Common myeloid progenitor, CD34-positive (primary cell): ENCODE measurements at regions not wholly inside any gene's neighbourhood (a gene's known extent, or its start where the extent isn't known, plus 50 kb on each side); places are given as distances from the start of the nearest gene placed in this dataset.

Source experiments
- CTCF ChIA-PET: fragments of 350-600 bp; sonication (Branson Sonifier 250); formaldehyde crosslinking; loops from one replicate; lab custom pipeline; 2021; ENCODE audit warnings: antibody characterized with exemption; lab: Charles Lee
- POLR2A ChIA-PET: fragments of 350-600 bp; sonication (Branson Sonifier 250); formaldehyde crosslinking; loops from one replicate; lab custom pipeline; 2021; ENCODE audit warnings: antibody characterized with exemption; lab: Charles Lee
- DNase-seq, 3 donors: peaks; one replicate each; pipeline versions ENCODE4 v3.0.0 to v3.0.0-alpha.2; 2013
- H3K27ac ChIP-seq, 2 experiments: 1 replicate in 1 of 2; 2 replicates in 1 of 2; pipeline ENCODE4 v1.7.0; 2013; ENCODE audit warnings: inconsistent platforms in 2 of 2, low read length in 2 of 2, mild to moderate bottlenecking in 2 of 2, low read depth in 1 of 2, moderate library complexity in 1 of 2; ENCODE audit not compliant: severe bottlenecking in 2 of 2, insufficient read depth in 1 of 2, poor library complexity in 1 of 2
- H3K27me3 ChIP-seq, 5 experiments: replicated peaks in 2 of 5; 1 replicate in 3 of 5; 2 replicates in 2 of 5; pipeline versions ENCODE4 v1.6.1 to v1.7.0; 2013; ENCODE audit warnings: low read length in 4 of 5, mild to moderate bottlenecking in 2 of 5, moderate library complexity in 2 of 5, inconsistent platforms in 1 of 5; ENCODE audit not compliant: insufficient read depth in 5 of 5, control insufficient read depth in 4 of 5
- H3K36me3 ChIP-seq, 4 experiments: 1 replicate in 2 of 4; 2 replicates in 2 of 4; pipeline versions ENCODE4 v1.6.1 to v1.7.0; 2013; ENCODE audit warnings: low read length in 3 of 4, control low read depth in 1 of 4, mild to moderate bottlenecking in 1 of 4; ENCODE audit not compliant: control insufficient read depth in 4 of 4, insufficient read depth in 4 of 4
- H3K4me1 ChIP-seq, 4 experiments: 1 replicate in 3 of 4; 2 replicates in 1 of 4; pipeline versions ENCODE4 v1.6.1 to v1.7.1; 2013; ENCODE audit warnings: low read length in 3 of 4, mild to moderate bottlenecking in 3 of 4, control low read depth in 1 of 4, inconsistent platforms in 1 of 4, moderate library complexity in 1 of 4; ENCODE audit not compliant: control insufficient read depth in 4 of 4, insufficient read depth in 4 of 4; ENCODE audit errors: control extremely low read depth in 1 of 4
- H3K4me3 ChIP-seq, 7 experiments: 1 replicate in 4 of 7; 2 replicates in 3 of 7; pipeline versions ENCODE4 v1.5.1 to v1.7.0; 2013; ENCODE audit warnings: mild to moderate bottlenecking in 7 of 7, low read length in 6 of 7, moderate library complexity in 6 of 7, inconsistent platforms in 2 of 7, low read depth in 2 of 7, control low read depth in 1 of 7; ENCODE audit not compliant: insufficient read depth in 4 of 7, control insufficient read depth in 1 of 7; ENCODE audit errors: extremely low read depth in 1 of 7
- H3K9me3 ChIP-seq, 5 experiments: 1 replicate in 4 of 5; 2 replicates in 1 of 5; pipeline versions ENCODE4 v1.6.1 to v1.7.1; 2013; ENCODE audit warnings: low read length in 4 of 5, mild to moderate bottlenecking in 2 of 5, inconsistent platforms in 1 of 5, low read depth in 1 of 5, moderate library complexity in 1 of 5; ENCODE audit not compliant: control insufficient read depth in 4 of 5, insufficient read depth in 2 of 5; ENCODE audit errors: control extremely low read depth in 1 of 5
- WGBS: methylation state at CpG from one replicate; pipeline ENCODE4 v1.1.5; 2013; ENCODE audit not compliant: insufficient coverage; 5-methylcytosine and 5-hydroxymethylcytosine counted together

GRCh38 chr2:185241556-185241955, 497.0 kb upstream of the FSIP2 start:
- 87% methylated on average over 12 of the region's 13 CpGs for WGBS
- H3K9me3 ChIP-seq = peaks cover 0 to 2% (median 0%) of the 10 kb centered on the region in 5 experiments
- POLR2A ChIA-PET = no interaction called here
- no peak overlapping the region for H3K27ac ChIP-seq
- H3K4me3 ChIP-seq = no peak overlapping the region
- H3K27me3 ChIP-seq = no peaks in the 10 kb centered on the region
- H3K4me1 ChIP-seq = no peaks in the 10 kb centered on the region
- H3K36me3 ChIP-seq = no peaks in the 10 kb centered on the region
- DNase-seq = no peak
- CTCF ChIA-PET = interaction anchor here (0.7 kb wide), 2 partner anchors 770 to 1208 kb away, joined by 3 read pairs; no protein-coding TSS in a partner anchor

GRCh38 chr2:185242462-185242861, 496.1 kb upstream of the FSIP2 start:
- no peaks in the 10 kb centered on the region for H3K27me3 ChIP-seq
- H3K4me1 ChIP-seq = no peaks in the 10 kb centered on the region
- ChIA-PET CTCF (no interaction called here), POLR2A (no interaction called here)
- no peaks in the 10 kb centered on the region for H3K9me3 ChIP-seq
- no peak for DNase-seq
- no peak overlapping the region for H3K27ac ChIP-seq
- H3K36me3 ChIP-seq = no peaks in the 10 kb centered on the region
- WGBS = no CpG with 5 or more reads among the region's 2 CpGs
- H3K4me3 ChIP-seq = no peak overlapping the region

GRCh38 chr2:185245216-185245615, 493.4 kb upstream of the FSIP2 start:
- Histone ChIP-seq H3K4me1 (no peaks in the 10 kb centered on the region), H3K9me3 (no peaks in the 10 kb centered on the region), H3K27ac (no peak overlapping the region), H3K27me3 (no peaks in the 10 kb centered on the region), H3K36me3 (no peaks in the 10 kb centered on the region), H3K4me3 (no peak overlapping the region)
- 94% methylated on average over 2 of the region's 4 CpGs for WGBS
- no peak for DNase-seq
- CTCF ChIA-PET = no interaction called here
- POLR2A ChIA-PET = no interaction called here

GRCh38 chr2:185245806-185246205, 492.8 kb upstream of the FSIP2 start:
- no peaks in the 10 kb centered on the region for H3K4me1 ChIP-seq
- no peaks in the 10 kb centered on the region for H3K36me3 ChIP-seq
- ChIA-PET POLR2A (no interaction called here), CTCF (no interaction called here)
- 67% methylated on average over 1 of the region's 1 CpG for WGBS
- no peak for DNase-seq
- no peak overlapping the region for H3K4me3 ChIP-seq
- no peaks in the 10 kb centered on the region for H3K27me3 ChIP-seq
- H3K27ac ChIP-seq = no peak overlapping the region
- H3K9me3 ChIP-seq = no peaks in the 10 kb centered on the region

- Histone ChIP-seq H3K36me3 (no peaks in the 10 kb centered on the region), H3K4me3 (no peak overlapping the region)
- DNase-seq = no peak
Observed at GRCh38 chr2:185246717-185247116, 491.9 kb upstream of the FSIP2 start.

GRCh38 chr2:185255566-185255965, 483.0 kb upstream of the FSIP2 start:
- H3K36me3 ChIP-seq = no peaks in the 10 kb centered on the region
- 80% methylated on average over 1 of the region's 1 CpG for WGBS
- ChIA-PET POLR2A (no interaction called here), CTCF (no interaction called here)
- H3K4me3 ChIP-seq = no peak overlapping the region
- H3K9me3 ChIP-seq = no peaks in the 10 kb centered on the region
- H3K4me1 ChIP-seq = no peaks in the 10 kb centered on the region
- no peak overlapping the region for H3K27ac ChIP-seq
- DNase-seq = no peak
- no peaks in the 10 kb centered on the region for H3K27me3 ChIP-seq

More at GRCh38 chr2:185246717-185247116, 491.9 kb upstream of the FSIP2 start:
- CTCF ChIA-PET = interaction anchor here (1.4 kb wide), 1 partner anchor 44 kb away, joined by 4 read pairs; no protein-coding TSS in a partner anchor
- H3K4me1 ChIP-seq = no peaks in the 10 kb centered on the region
- no peak overlapping the region for H3K27ac ChIP-seq
- no peaks in the 10 kb centered on the region for H3K27me3 ChIP-seq
- no peaks in the 10 kb centered on the region for H3K9me3 ChIP-seq
- POLR2A ChIA-PET = no interaction called here

GRCh38 chr2:185265747-185266146, 472.9 kb upstream of the FSIP2 start:
- no CpG with 5 or more reads among the region's 1 CpG for WGBS
- ChIA-PET POLR2A (no interaction called here), CTCF (no interaction called here)
- H3K27ac ChIP-seq = no peak overlapping the region
- H3K4me3 ChIP-seq = no peak overlapping the region
- no peaks in the 10 kb centered on the region for H3K4me1 ChIP-seq
- no peaks in the 10 kb centered on the region for H3K9me3 ChIP-seq
- no peaks in the 10 kb centered on the region for H3K27me3 ChIP-seq
- H3K36me3 ChIP-seq = no peaks in the 10 kb centered on the region
- no peak for DNase-seq
